Left renal cortex interstitium (tissue), 4 donors: ENCODE measurements at regions not wholly inside any gene's neighbourhood (a gene's known extent, or its start where the extent isn't known, plus 50 kb on each side); places are given as distances from the start of the nearest gene placed in this dataset.
A peak's percentile ranks its signal among the peaks of the same experiment; 100 is the strongest.
"Not testable (repeated sequence)": the region's sequence is repeated elsewhere in the genome, so short reads cannot be mapped to it uniquely, and the experiment has no call there.

Experiments
- DNase-seq, 4 donors: peaks; one replicate each; pipeline ENCODE4 v3.0.0-alpha.2; 2013; ENCODE audit warnings: low read depth in 4 of 4, low spot score in 2 of 4, missing footprints in 1 of 4

GRCh38 chr3:88996691-88997090, 110.7 kb upstream of the EPHA3 start:
- DNase-seq: peak in 1 of 4 donors; percentile 0

DNA sequence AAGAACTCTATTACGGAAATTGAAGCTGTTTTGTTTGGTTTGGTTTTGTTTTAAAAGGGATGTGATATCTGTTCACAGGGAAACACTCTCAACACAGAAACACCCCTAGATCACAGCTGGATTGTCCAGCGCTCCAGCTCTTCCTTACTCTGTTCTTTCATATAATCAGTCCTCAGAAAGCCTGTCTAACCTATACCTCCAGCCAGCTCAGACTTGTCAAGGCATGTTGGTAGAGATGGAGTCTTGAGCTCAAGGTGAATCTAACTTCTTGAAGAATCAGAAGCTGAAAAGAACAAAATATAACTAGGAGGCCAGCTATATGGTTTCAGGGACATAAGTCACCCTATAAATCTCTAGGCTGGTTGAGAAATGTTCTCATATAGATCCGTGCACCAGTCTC, 110.2 kb upstream of the EPHA3 start:
- peak in 1 of 4 donors; percentile 0 for DNase-seq

DNA sequence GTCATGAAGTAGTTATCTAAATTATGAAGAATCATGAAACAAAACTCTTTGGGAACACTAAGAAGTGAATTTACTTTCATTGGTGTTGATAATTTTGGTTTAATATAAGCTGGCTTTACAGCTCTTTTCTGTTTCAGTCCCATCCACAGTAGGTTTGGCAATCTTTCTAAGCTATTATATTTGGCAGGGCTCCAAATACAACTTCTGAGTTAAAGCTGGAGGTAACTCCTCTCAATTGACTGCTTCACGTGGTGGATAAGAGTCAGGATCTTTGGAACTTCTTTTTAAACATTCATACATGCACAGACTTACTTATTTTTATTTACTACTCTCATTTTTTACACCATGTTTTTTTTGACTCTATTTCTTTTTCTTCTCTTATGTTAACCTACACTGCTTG, 106.5 kb upstream of the EPHA3 start:
- DNase-seq: no peak

- no peak for DNase-seq
These were observed 105.2 kb upstream of the EPHA3 start for GRCh38 chr3:89002191-89002590.

GRCh38 chr3:89013536-89013935, 93.9 kb upstream of the EPHA3 start:
- DNase-seq: no peak

GRCh38 chr3:89017531-89017930, 89.9 kb upstream of the EPHA3 start:
- no peak for DNase-seq

DNA sequence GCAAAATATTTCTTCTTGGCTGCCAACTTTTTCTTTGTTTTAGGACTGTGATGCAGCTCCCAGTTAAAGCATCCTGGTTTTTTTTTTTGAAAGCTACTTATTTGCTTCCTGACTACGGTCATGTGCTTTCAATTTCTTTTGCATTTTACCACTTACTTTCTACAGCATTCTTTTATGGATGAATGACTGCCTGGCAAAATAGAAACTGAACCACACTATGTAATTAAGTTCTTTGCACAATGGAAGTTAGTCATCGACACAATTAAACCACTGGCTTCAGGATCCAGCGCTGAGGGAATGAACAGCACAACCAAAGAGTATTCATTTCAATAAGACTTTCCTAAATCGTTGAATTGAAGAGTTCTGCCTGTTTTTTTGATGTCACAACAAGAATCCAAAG, 82.2 kb upstream of the EPHA3 start:
- peak in 2 of 4 donors; percentile 2 to 12 for DNase-seq

DNA sequence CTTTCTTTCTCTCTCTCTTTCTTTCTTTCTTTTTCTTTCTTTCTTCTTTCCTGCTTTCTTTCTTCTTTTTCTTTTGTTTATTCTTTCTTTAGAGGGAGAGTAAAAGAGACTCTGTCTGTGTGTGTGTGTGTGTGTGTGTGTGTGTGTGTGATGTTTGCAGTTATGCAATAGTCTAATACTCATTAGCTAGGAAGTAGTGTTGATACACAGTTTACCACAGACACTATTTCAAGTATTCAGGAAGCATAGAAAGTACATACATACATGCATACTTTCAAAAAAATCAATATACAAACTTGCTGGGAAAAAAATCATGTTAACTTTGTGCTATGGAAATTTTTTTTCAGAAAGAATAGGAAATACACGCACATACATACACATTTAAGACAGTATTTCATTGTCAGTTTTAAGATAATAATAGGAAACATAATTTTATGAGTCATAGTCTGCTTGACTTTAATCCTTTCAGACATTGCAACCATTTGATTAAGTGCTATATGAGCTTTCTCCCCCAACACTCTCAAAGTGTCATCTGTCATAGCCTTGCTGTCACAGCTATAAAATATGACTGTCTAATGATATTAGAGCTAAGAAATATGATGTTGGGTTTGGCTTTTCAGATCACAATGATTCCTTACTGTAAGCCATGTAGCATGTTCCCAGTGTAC, 74.9 kb upstream of the EPHA3 start:
- no peak for DNase-seq

DNA sequence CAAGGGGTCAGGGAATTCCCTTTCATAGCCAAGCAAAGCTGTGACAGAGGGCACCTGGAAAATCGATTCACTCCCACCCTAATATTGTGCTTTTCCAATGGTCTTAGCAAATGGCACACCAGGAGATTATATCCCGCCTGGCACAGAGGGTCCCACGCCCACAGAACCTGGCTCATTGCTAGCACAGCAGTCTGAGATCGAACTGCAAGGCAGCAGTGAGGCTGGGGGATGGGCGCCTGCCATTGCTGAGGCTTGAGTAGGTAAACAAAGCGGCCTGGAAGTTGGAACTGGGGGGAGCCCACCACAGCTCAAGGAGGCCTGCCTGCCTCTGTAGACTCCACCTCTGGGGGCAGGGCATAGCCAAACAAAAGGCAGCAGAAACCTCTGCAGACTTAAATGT, 72.7 kb upstream of the EPHA3 start:
- not testable (repeated sequence) for DNase-seq

- DNase-seq: no peak
These were observed 68.6 kb upstream of the EPHA3 start for GRCh38 chr3:89038869-89039268.

DNA sequence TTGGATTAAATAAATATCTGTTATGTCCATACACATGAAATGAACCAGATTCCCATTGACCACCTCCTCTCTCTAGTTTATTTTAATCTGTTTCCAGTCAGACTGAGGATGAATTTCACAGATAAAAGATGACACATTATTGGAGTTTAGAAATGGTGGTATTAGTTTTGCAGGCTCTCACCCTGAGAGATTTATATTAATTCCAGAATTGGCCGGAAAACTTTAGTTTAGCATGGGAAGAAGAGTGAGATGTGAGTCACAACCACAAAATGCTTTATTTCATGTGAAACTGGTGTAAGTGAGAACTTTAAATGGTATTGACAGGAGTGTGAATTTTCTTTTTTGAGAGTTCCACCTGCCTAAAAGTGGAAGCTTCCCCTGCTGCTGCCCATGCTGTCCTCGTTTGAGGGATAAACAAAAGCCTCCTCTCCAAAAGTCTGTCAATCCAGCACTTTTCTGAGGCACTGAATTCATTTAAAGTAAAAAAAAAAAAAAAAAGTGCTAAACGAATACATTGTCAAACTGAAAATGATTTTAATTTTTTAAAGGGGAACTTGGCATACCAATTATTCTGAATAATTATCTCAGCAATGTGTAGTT, 65.1 kb upstream of the EPHA3 start:
- no peak for DNase-seq

DNA sequence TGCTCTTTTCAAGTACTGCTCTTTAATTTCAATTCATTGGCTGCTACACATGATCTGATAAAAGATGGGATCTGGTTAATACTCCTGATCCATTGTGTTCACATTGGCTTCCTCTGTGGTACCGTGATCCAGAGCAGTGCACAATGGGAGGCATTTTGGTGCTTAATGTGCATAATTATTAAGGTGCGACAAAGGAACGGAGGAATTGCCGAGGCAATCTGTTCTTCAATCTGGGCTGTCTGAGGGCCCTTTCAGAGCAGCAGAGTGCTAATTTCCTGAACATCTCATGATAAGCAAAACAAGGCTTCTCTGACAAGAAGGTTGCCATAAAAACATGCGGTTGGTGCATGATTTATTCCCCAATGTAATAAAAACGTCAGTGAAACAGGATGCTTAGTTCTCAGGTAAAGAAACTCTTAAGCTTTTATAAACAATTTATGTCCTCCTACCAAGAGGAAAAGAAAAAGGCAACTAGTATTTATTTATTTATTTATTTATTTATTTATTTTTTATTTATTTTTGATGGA, 64.0 kb upstream of the EPHA3 start:
- peak in 1 of 4 donors; percentile 3 for DNase-seq

GRCh38 chr3:89046661-89047060, 60.8 kb upstream of the EPHA3 start:
- no peak for DNase-seq

DNA sequence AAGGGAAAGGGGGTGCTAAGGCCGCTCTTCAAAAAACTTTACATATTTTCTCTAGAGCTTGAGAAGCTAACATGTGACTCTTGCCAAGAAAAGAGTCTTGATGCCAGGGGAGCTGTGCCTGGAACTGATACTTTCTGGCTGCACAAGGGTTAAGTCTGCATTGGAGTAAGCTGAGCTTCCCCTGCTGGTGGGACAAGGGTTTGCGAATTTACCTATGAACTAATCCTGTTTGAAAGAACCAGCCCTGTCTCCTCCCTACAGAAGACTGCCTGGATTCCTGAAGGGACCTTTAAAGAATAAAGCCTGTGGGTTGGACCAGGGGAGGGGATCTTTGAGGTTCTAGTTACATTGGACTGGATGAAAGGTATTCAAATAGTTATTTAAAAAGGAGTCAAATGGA, 58.3 kb upstream of the EPHA3 start:
- no peak for DNase-seq

GRCh38 chr3:89052386-89052785, 55.0 kb upstream of the EPHA3 start:
- no peak for DNase-seq

GRCh38 chr3:89057398-89057797, 50.0 kb upstream of the EPHA3 start:
- DNase-seq: no peak
